Calu3 (cell line): ENCODE measurements at regions not wholly inside any gene's neighbourhood (a gene's known extent, or its start where the extent isn't known, plus 50 kb on each side); places are given as distances from the start of the nearest gene placed in this dataset.

Source experiments
- BruUV-seq: library from RNA; stranded (reverse); fragments of 400-500 nt; replicated peaks from 2 replicates; lab custom pipeline; 2021; lab: Mats Ljungman, UMichigan
- CTCF ChIA-PET: fragments of 300-600 bp; sonication (Branson Sonifier 250); formaldehyde crosslinking; loops from one replicate; lab custom pipeline; 2022; ENCODE audit warnings: antibody characterized with exemption; lab: Charles Lee
- DNase-seq: peaks from one replicate; pipeline ENCODE4 v3.0.0; 2022
- H3K27ac Mint-ChIP-seq: one replicate; pipeline ENCODE4 v1.8.0; 2022; ENCODE audit warnings: mixed read lengths; ENCODE audit not compliant: unreplicated experiment
- H3K27me3 Mint-ChIP-seq: one replicate; pipeline ENCODE4 v1.8.0; 2022; ENCODE audit warnings: mixed read lengths; ENCODE audit not compliant: unreplicated experiment
- H3K36me3 Mint-ChIP-seq: one replicate; pipeline ENCODE4 v1.8.0; 2022; ENCODE audit warnings: mild to moderate bottlenecking, moderate library complexity, mixed read lengths; ENCODE audit not compliant: insufficient read depth, unreplicated experiment
- H3K4me1 Mint-ChIP-seq: one replicate; pipeline ENCODE4 v1.8.0; 2022; ENCODE audit warnings: mild to moderate bottlenecking, low read depth, mixed read lengths; ENCODE audit not compliant: unreplicated experiment
- H3K4me3 Mint-ChIP-seq: one replicate; pipeline ENCODE4 v1.8.0; 2022; ENCODE audit warnings: mild to moderate bottlenecking, low read depth, moderate library complexity, mixed read lengths; ENCODE audit not compliant: unreplicated experiment
- H3K9me3 Mint-ChIP-seq: one replicate; pipeline ENCODE4 v1.8.0; 2022; ENCODE audit warnings: low read depth, mixed read lengths; ENCODE audit not compliant: unreplicated experiment
- intact Hi-C: fragments of 100-400 bp; cut with micrococcal nuclease; formaldehyde crosslinking; loops from one replicate; pipeline ENCODE4 v1.10.0; 2022; ENCODE audit not compliant: unreplicated experiment
- TF ChIP-seq, protein P1 (sequence below): fragments of 200-600 bp; IDR thresholded peaks from one replicate; pipeline ENCODE4 v1.8.0; 2022; ENCODE audit warnings: antibody characterized with exemption; ENCODE audit not compliant: unreplicated experiment

DNA sequence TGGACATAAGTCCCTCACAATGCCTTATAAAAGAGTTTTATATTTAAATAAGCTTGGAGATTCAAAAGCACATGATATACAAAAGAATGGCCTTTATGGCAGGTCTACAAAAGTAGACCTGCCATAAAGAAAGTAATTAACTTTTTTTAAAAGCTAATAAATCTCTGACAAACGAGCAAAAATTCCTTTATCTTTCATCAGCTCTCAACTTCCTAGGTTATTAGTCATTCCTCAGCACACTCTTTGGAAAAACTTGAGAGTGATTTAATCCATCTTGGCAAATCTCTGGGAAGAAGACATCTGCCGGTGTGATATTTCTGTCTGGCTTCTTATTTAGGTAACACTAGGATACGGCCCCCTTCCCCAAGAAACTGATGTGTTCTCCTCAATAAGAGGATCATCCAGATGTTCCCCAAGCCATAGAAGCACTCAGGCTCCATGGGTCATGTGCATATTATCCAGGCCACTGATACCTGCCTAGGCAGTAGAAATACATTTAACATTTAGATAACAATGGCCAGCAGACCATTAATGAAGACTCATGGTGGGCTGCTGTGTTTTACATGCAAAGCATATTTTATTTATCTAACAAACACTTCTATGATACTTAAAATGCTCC is 372.7 kb downstream of the LIG4 start:
- H3K9me3 Mint-ChIP-seq: no peaks in the 10 kb centered on the region
- intact Hi-C loops: no loop called here
- H3K4me1 Mint-ChIP-seq: no peaks in the 10 kb centered on the region
- CTCF ChIA-PET: no interaction called here
- H3K27me3 Mint-ChIP-seq: no peaks in the 10 kb centered on the region
- H3K4me3 Mint-ChIP-seq: no peak overlapping the region
- no peaks in the 10 kb centered on the region for H3K36me3 Mint-ChIP-seq
- no peak overlapping the region for H3K27ac Mint-ChIP-seq
- no TSS peak for BruUV-seq
- no peak for DNase-seq
- TF ChIP-seq, protein P1, sequence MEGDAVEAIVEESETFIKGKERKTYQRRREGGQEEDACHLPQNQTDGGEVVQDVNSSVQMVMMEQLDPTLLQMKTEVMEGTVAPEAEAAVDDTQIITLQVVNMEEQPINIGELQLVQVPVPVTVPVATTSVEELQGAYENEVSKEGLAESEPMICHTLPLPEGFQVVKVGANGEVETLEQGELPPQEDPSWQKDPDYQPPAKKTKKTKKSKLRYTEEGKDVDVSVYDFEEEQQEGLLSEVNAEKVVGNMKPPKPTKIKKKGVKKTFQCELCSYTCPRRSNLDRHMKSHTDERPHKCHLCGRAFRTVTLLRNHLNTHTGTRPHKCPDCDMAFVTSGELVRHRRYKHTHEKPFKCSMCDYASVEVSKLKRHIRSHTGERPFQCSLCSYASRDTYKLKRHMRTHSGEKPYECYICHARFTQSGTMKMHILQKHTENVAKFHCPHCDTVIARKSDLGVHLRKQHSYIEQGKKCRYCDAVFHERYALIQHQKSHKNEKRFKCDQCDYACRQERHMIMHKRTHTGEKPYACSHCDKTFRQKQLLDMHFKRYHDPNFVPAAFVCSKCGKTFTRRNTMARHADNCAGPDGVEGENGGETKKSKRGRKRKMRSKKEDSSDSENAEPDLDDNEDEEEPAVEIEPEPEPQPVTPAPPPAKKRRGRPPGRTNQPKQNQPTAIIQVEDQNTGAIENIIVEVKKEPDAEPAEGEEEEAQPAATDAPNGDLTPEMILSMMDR: no peak

DNA sequence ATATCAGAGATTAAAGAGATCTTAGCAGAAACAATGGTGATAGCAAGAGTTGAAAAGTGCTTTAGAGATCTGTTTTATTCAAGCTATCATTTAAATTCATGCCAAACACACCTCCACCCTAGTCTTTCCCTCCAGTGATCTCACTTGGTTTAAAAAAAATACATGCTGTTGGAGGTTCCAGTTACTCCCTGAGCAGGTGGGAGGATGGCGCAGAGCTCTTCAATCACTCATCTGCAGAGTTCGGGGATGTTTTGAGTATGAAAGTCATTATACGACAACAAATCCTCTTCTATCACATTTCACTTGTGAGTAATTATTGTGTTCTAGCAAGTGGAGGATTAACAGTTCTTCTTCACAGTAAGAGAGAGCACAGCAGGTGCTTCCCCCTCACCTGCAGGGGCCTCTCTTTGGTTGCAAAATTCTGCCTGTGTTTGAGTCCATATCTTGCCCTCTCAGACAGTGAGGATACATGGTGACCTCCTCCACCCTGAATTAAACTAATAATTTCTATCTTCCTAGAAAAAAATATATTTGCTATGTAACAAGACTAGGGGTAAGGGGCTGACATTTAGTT is 376.7 kb downstream of the LIG4 start:
- no TSS peak for BruUV-seq
- no peaks in the 10 kb centered on the region for H3K9me3 Mint-ChIP-seq
- no peaks in the 10 kb centered on the region for H3K36me3 Mint-ChIP-seq
- H3K27me3 Mint-ChIP-seq: no peaks in the 10 kb centered on the region
- H3K4me1 Mint-ChIP-seq: no peaks in the 10 kb centered on the region
- CTCF ChIA-PET: no interaction called here
- intact Hi-C loops: loop anchor here (10.0 kb wide), 1 partner anchor 74 kb away; no protein-coding TSS in a partner anchor
- no peak overlapping the region for H3K4me3 Mint-ChIP-seq
- no peak overlapping the region for H3K27ac Mint-ChIP-seq
- no peak for DNase-seq
- TF ChIP-seq, protein P1: no peak

DNA sequence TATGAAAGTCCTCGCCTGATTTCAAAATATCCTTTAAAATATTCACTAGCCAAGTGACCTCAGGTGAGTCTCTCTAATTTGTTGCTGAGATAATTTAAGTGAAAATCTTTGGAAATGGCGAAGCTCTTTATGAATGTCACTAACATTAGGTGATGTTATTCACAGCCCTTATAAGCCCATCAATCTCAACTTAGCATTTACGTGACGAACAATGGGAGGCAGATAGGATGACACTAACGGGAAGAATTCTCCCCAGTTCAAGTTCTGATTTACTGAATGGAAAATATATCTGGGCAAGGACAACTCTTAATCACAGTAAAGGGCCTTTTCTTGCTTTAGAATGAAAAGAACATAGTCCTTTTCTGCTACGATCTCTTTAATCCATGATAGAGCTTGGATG is 378.7 kb downstream of the LIG4 start:
- no peak overlapping the region for H3K27ac Mint-ChIP-seq
- TF ChIP-seq, protein P1: no peak
- DNase-seq: no peak
- no peaks in the 10 kb centered on the region for H3K36me3 Mint-ChIP-seq
- no peaks in the 10 kb centered on the region for H3K9me3 Mint-ChIP-seq
- no TSS peak for BruUV-seq
- peaks cover 10% of the 10 kb centered on the region for H3K4me1 Mint-ChIP-seq
- H3K27me3 Mint-ChIP-seq: no peaks in the 10 kb centered on the region
- intact Hi-C loops: loop anchor here (10.0 kb wide), 1 partner anchor 72 kb away; no protein-coding TSS in a partner anchor
- H3K4me3 Mint-ChIP-seq: no peak overlapping the region
- CTCF ChIA-PET: no interaction called here

DNA sequence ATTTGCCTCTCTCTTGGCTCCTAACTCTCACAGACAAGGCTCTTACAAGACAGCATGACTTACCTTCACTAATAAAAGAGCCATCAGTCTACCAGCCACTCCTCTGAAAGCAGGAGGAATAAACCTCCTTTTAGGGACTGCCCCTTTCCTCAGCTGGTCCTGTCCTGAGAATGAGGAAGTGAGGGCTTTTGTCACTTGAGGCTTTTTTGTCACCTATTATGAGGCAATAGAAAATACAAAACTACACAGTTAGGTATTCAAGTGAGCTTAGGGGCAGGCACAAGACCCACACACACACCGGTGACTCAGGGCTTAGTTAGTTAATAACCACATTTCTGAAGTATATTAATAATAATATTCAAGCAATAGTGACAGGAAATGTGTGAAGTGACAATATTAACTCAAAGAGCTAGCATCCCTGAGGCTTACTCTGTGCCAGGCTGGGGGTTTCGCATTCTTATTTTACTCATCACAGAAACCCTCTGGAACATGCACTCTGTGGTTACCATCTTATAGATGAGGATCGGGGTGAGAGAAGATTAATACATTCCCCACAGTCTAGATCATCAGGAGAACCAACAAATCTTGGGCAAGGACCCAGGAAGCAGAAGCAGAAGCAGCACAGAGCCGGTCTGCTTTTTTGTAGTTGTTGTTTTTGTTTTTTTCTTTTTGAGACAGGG is 379.9 kb downstream of the LIG4 start:
- DNase-seq: peak; percentile 26
- intact Hi-C loops: loop anchor here (10.0 kb wide), 1 partner anchor 71 kb away; no protein-coding TSS in a partner anchor
- Mint-ChIP-seq H3K27ac (peak overlapping the region; percentile 72), H3K27me3 (no peaks in the 10 kb centered on the region), H3K4me3 (peak overlapping the region; percentile 60), H3K9me3 (no peaks in the 10 kb centered on the region), H3K36me3 (no peaks in the 10 kb centered on the region), H3K4me1 (peaks cover 10% of the 10 kb centered on the region)
- CTCF ChIA-PET: interaction anchor here (0.6 to 0.9 kb wide), 2 partner anchors 94 to 1131 kb away, joined by 3 read pairs; no protein-coding TSS in a partner anchor
- TF ChIP-seq, protein P1: no peak
- no TSS peak for BruUV-seq
